ENCODE measurements at regions not wholly inside any gene's neighbourhood (a gene's known extent, or its start where the extent isn't known, plus 50 kb on each side); places are given as distances from the start of the nearest gene placed in this dataset.

GRCh38 chr2:224210286-224211180 is 171.4 kb upstream of the SERPINE2 start:
- DNase-seq, result no peak

GRCh38 chr2:224209555-224210285 is 170.6 kb upstream of the SERPINE2 start:
- no peak for DNase-seq

GRCh38 chr2:224208443-224208842 is 169.4 kb upstream of the SERPINE2 start:
- no peak for DNase-seq

GRCh38 chr2:224208007-224208406 is 168.9 kb upstream of the SERPINE2 start:
- no peak for DNase-seq

GRCh38 chr2:224206816-224207215 is 167.7 kb upstream of the SERPINE2 start:
- DNase-seq, result no peak

- no peak for DNase-seq
Observed at GRCh38 chr2:224202281-224202865, 163.3 kb upstream of the SERPINE2 start.

- no peak for DNase-seq
Observed at GRCh38 chr2:224198436-224198835, 159.3 kb upstream of the SERPINE2 start.

GRCh38 chr2:224196810-224197209 is 157.7 kb upstream of the SERPINE2 start:
- no peak for DNase-seq

GRCh38 chr2:224195925-224196571 is 157.0 kb upstream of the SERPINE2 start:
- no peak for DNase-seq

- no peak for DNase-seq
Observed at GRCh38 chr2:224194161-224194560, 155.1 kb upstream of the SERPINE2 start.

GRCh38 chr2:224191465-224191864 is 152.4 kb upstream of the SERPINE2 start:
- no peak for DNase-seq

GRCh38 chr2:224190936-224191270 is 151.8 kb upstream of the SERPINE2 start:
- DNase-seq, result no peak

GRCh38 chr2:224190234-224190935 is 151.3 kb upstream of the SERPINE2 start:
- no peak for DNase-seq

GRCh38 chr2:224187220-224187619 is 148.1 kb upstream of the SERPINE2 start:
- DNase-seq, result no peak

- DNase-seq, result no peak
Observed at GRCh38 chr2:224185023-224185601, 146.0 kb upstream of the SERPINE2 start.

GRCh38 chr2:224183086-224183485 is 144.0 kb upstream of the SERPINE2 start:
- DNase-seq, result no peak

GRCh38 chr2:224182498-224182897 is 143.4 kb upstream of the SERPINE2 start:
- no peak for DNase-seq

GRCh38 chr2:224181534-224182155 is 142.6 kb upstream of the SERPINE2 start:
- DNase-seq, result no peak

- no peak for DNase-seq
Observed at GRCh38 chr2:224180810-224181209, 141.7 kb upstream of the SERPINE2 start.

GRCh38 chr2:224178056-224178455 is 139.0 kb upstream of the SERPINE2 start:
- DNase-seq, result no peak

- no peak for DNase-seq
Observed at GRCh38 chr2:224175538-224175937, 136.5 kb upstream of the SERPINE2 start.

- DNase-seq, result no peak
Observed at GRCh38 chr2:224174990-224175389, 135.9 kb upstream of the SERPINE2 start.
